Activated CD4-positive, alpha-beta T cell treated with anti-CD3 and anti-CD28 coated beads for 1 hour (primary cell): ENCODE measurements at regions not wholly inside any gene's neighbourhood (a gene's known extent, or its start where the extent isn't known, plus 50 kb on each side); places are given as distances from the start of the nearest gene placed in this dataset.

Experiments
- DNase-seq: peaks from one replicate; pipeline ENCODE4 v3.0.0-alpha.2; 2020

- DNase-seq: no peak
These were observed 209.5 kb upstream of the SUCLG2 start for GRCh38 chr3:67863869-67864268.

DNA sequence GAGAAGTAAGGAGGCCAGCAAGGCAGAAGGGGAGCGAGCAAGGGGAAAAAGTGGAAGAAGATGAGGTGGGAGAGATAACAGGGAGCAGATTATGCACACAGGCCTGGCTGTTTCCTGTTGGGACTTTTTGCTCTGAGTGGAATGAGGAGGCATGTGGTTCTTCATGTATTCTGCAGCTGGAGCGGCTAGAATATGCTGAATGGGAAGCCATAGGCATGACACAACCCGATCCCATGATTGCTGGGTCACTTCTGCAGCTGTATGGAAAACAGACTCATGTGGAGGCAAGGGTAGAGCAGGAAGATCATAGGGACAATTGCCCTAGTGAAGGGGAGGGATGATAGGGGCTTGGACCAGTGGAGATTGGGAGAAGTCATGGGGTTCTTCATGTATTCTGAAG is 206.0 kb upstream of the SUCLG2 start:
- DNase-seq: no peak

DNA sequence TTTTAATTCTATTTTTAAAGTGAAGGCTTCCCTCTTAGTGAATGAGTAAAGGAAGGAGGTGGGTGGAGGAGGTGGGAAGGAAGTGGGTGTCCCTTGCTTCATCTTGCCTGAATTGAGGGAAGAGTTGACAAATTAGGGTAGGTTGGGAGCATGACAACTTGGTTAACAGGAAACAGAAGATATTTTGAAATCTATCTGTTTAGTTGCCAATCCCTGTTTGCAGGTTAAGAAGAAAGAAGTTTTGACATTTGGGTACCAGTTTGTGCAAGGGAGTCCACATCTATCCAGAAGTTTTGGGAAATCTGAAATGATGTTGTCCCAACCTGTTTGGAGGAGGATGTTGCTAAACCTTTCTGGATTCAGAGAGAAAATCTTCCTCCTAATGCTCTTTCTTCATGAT is 204.1 kb upstream of the SUCLG2 start:
- DNase-seq: no peak

DNA sequence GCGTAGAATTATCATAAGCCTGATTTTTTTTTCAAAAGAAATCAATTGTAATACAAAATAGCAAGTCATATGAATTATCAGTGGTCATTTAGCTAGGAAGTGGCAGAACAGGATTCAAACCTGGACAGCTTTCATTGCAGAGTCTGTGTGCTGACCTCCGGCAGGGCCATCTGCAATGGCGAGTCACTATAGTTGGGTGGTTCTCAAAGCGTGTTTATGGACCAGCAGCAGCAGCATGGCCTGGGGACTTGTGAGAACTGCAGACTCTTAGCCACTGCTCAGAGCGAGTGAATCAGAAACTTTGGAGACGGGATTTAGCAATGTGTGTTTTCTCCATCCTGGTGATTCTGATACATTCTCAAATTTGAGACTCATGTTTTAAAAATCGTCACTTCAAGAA is 202.3 kb upstream of the SUCLG2 start:
- DNase-seq: no peak

GRCh38 chr3:67854663-67855062 is 200.3 kb upstream of the SUCLG2 start:
- no peak for DNase-seq

GRCh38 chr3:67853520-67853919 is 199.1 kb upstream of the SUCLG2 start:
- DNase-seq: no peak

GRCh38 chr3:67848299-67848698 is 193.9 kb upstream of the SUCLG2 start:
- no peak for DNase-seq

DNA sequence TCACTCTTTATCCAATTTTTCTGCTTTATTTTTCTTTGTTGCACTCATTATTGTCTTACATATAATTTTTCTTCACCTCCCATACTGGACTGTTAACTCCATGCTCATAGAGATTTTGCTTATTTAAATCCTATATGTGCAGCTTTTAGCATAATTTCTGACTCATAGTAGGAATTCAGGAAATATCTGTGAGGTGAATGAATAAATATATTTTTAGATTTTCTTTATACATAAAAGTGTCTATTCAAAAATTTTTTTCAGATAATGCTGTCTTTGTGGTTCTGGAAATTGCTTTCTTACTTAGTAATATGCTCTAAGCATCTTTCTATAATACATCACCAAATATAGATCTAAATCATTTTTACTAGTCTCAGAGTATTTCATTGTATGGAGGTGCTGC is 191.8 kb upstream of the SUCLG2 start:
- DNase-seq: no peak

GRCh38 chr3:67832817-67833216 is 178.4 kb upstream of the SUCLG2 start:
- no peak for DNase-seq

- DNase-seq: no peak
These were observed 176.8 kb upstream of the SUCLG2 start for GRCh38 chr3:67831262-67831661.

DNA sequence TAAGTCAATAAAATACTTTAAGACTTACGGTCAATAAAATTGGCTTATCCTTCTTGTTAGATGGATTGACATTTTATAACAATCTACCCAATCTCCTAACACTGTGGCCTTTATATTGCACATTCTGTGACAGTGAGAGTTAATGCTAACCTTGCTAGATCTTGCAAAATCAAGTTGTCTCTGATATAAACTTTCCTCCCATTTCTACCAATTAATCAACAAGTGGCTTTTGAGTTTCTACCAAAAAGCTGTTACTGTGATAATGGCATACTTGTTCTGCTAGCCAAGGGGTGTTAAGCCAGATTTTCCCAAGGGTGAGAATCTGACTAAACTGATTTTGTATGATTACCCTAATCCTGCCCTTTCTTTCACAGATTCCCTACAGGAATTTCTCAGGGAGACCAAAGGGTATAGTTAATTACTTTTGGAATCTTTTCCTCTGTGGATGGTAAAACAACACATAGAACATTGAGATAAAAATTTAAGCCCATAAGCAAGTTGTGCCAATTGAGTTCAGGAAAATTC is 174.1 kb upstream of the SUCLG2 start:
- DNase-seq: no peak

GRCh38 chr3:67821135-67821534 is 166.7 kb upstream of the SUCLG2 start:
- DNase-seq: no peak

GRCh38 chr3:67819447-67819846 is 165.0 kb upstream of the SUCLG2 start:
- DNase-seq: no peak

GRCh38 chr3:67809370-67809935 is 155.0 kb upstream of the SUCLG2 start:
- DNase-seq: no peak

- no peak for DNase-seq
These were observed 154.5 kb upstream of the SUCLG2 start for GRCh38 chr3:67808906-67809305.

DNA sequence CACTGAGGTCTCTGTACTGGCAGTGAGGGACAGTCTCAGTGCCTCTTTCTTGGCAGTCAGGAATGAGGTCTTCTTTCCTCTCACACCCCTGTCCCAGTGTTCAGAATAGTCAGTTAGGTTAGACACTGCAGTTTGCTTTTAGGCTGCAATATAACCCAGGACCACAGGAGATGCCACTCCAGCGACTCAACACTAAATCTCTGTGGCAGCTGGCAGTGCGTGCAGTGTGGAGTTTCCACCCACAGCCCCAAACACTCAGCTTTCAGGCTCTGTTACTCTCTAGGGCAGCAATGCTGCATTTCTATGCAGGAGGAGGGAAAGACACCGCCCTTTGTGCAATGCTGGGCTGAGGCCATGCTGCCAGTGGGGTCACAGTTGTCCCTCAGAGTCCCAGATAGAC is 150.2 kb upstream of the SUCLG2 start:
- DNase-seq: no peak

- no peak for DNase-seq
These were observed 149.7 kb upstream of the SUCLG2 start for GRCh38 chr3:67804089-67804488.

GRCh38 chr3:67798412-67798811 is 144.0 kb upstream of the SUCLG2 start:
- DNase-seq: no peak

- no peak for DNase-seq
These were observed 137.2 kb upstream of the SUCLG2 start for GRCh38 chr3:67791620-67792019.

- peak; percentile 43 for DNase-seq
These were observed 135.6 kb upstream of the SUCLG2 start for GRCh38 chr3:67790043-67790442.

- no peak for DNase-seq
These were observed 134.0 kb upstream of the SUCLG2 start for GRCh38 chr3:67788396-67788795.

- no peak for DNase-seq
These were observed 129.2 kb upstream of the SUCLG2 start for GRCh38 chr3:67783281-67784250.

DNA sequence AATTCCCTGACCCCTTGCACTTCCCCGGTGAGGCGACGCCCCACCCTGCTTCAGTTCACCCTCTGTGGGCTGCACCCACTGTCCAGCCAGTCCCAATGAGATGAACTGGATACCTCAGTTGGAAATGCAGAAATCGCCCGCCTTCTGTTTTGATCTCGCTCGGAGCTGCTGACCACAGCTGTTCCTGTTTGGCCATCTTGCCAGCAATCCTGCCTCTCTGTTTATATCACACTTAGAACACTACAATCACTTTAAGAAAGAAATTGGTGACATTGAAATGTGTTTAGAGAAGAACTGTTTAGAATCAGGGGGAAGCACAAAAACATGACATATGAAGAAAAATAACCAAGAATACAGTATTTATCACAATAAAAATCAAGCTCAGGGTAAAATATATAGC is 127.5 kb upstream of the SUCLG2 start:
- DNase-seq: no peak

- no peak for DNase-seq
These were observed 126.8 kb upstream of the SUCLG2 start for GRCh38 chr3:67781218-67781617.
